ENCODE measurements at regions not wholly inside any gene's neighbourhood (a gene's known extent, or its start where the extent isn't known, plus 50 kb on each side); places are given as distances from the start of the nearest gene placed in this dataset.

DNA sequence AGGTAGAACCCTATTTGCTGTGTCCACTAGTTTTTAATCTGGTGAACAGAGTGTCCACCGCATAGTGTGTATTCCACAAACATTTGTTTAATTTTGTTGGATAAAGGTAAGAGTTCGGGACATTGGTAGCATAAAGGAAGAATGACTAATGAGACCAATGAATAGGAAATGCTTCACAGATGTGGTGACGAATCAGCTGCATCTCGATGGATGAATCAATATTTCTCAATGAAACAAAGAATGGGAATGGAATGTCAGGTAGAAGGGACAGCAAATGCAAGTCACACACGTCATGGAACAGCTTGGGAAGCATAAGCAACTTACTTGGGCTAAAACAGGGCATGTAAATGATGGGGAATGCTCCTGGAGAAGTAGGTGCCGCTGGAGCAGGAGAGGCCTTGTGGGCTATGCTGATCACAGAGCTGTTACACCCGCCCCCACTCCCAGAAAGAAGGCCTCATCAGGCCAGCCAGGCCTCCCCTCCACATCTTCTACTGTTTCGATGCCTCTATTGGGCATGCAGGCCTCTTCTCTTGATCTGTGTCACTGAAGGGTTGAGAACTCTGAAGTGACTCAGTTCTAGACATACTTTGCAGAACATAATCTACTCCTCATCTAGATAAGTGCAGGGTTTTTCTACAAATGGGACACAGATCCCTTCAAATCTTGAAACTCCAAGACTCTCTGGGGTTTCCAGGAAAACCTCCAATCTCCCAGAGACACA lies 120.0 kb upstream of the GADL1 start:
- Mint-ChIP-seq H3K27ac (ENCODE audit: unreplicated experiment) (no peak overlapping the region), H3K36me3 (ENCODE audit: unreplicated experiment) (no peaks in the 10 kb centered on the region), H3K9me3 (ENCODE audit: unreplicated experiment) (peaks cover 6% of the 10 kb centered on the region), H3K27me3 (ENCODE audit: unreplicated experiment) (peaks cover 4% of the 10 kb centered on the region), H3K4me3 (ENCODE audit: unreplicated experiment) (no peak overlapping the region), H3K4me1 (ENCODE audit: unreplicated experiment) (no peaks in the 10 kb centered on the region)
- TF ChIP-seq, protein P1, sequence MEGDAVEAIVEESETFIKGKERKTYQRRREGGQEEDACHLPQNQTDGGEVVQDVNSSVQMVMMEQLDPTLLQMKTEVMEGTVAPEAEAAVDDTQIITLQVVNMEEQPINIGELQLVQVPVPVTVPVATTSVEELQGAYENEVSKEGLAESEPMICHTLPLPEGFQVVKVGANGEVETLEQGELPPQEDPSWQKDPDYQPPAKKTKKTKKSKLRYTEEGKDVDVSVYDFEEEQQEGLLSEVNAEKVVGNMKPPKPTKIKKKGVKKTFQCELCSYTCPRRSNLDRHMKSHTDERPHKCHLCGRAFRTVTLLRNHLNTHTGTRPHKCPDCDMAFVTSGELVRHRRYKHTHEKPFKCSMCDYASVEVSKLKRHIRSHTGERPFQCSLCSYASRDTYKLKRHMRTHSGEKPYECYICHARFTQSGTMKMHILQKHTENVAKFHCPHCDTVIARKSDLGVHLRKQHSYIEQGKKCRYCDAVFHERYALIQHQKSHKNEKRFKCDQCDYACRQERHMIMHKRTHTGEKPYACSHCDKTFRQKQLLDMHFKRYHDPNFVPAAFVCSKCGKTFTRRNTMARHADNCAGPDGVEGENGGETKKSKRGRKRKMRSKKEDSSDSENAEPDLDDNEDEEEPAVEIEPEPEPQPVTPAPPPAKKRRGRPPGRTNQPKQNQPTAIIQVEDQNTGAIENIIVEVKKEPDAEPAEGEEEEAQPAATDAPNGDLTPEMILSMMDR (IDR thresholded peaks at IDR 0.05), result no peak
- DNase-seq (ENCODE audit: extremely low spot score, unreplicated experiment), result no peak

DNA sequence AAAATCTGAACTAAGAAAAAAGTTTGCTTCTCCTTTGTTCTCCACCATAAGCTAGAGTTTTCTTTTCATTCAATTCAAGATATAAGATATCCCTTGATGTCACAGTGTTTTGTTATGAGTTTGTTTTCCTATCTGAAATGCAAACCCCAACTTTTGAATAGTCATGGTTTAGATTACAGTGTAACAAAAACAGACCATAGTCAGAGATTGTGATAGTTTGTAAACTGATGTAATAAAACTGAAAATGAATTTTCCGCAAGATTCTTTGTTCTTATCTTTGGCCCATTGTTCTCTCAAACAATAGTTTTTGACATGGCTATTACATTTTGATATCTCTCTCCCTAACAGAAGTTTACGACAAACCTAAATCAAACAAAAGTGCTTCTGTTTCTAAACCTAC lies 121.7 kb upstream of the GADL1 start:
- DNase-seq (ENCODE audit: extremely low spot score, unreplicated experiment), result no peak
- Mint-ChIP-seq H3K9me3 (ENCODE audit: unreplicated experiment) (peaks cover 6% of the 10 kb centered on the region), H3K4me3 (ENCODE audit: unreplicated experiment) (no peak overlapping the region), H3K27ac (ENCODE audit: unreplicated experiment) (no peak overlapping the region), H3K36me3 (ENCODE audit: unreplicated experiment) (no peaks in the 10 kb centered on the region), H3K27me3 (ENCODE audit: unreplicated experiment) (peaks cover 4% of the 10 kb centered on the region), H3K4me1 (ENCODE audit: unreplicated experiment) (no peaks in the 10 kb centered on the region)
- TF ChIP-seq, protein P1 (IDR thresholded peaks at IDR 0.05), result no peak

DNA sequence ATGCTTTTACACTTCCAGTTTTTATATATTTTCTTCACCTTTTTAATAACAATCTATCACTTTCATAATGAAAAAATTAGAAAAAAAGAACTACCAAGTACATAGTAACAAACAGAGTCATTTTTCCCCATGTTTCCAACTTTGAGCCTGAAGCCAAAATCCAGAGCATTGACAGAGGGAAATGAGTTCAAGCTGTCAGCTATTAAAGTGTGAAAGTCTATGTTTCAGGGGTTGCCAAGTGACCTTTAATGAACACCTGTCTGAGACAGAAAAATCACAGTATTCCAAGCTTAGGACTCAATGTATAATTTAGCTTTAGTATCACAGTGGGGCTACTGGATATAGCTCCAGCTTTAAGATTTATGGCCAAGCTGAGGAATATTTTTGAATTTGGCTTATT lies 128.3 kb upstream of the GADL1 start:
- TF ChIP-seq, protein P1 (IDR thresholded peaks at IDR 0.05), result no peak
- no peak for DNase-seq (ENCODE audit: extremely low spot score, unreplicated experiment)
- Mint-ChIP-seq H3K9me3 (ENCODE audit: unreplicated experiment) (peaks cover 6% of the 10 kb centered on the region), H3K27ac (ENCODE audit: unreplicated experiment) (no peak overlapping the region), H3K27me3 (ENCODE audit: unreplicated experiment) (no peaks in the 10 kb centered on the region), H3K36me3 (ENCODE audit: unreplicated experiment) (no peaks in the 10 kb centered on the region), H3K4me3 (ENCODE audit: unreplicated experiment) (no peak overlapping the region), H3K4me1 (ENCODE audit: unreplicated experiment) (no peaks in the 10 kb centered on the region)

DNA sequence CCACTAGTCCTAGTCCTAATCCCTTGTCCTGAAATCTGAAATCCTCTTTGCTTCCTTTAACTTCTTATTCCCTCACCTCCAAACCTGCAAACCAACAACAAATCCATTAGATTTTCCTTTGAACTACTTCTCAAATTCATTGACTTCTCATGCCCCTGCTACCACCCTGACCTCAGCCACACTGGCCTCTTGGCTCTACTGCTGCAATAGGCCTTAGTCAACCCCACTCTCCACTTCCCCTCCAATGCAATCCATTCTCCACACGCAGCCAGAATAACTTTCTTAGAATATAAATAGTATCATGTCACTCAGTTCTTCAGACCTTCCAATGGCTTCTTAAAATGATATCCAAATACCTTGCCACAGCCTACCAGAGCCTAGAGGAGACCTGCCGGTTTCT lies 131.1 kb upstream of the GADL1 start:
- Mint-ChIP-seq H3K36me3 (ENCODE audit: unreplicated experiment) (peaks cover 4% of the 10 kb centered on the region), H3K4me1 (ENCODE audit: unreplicated experiment) (no peaks in the 10 kb centered on the region), H3K9me3 (ENCODE audit: unreplicated experiment) (peaks cover 13% of the 10 kb centered on the region), H3K27me3 (ENCODE audit: unreplicated experiment) (no peaks in the 10 kb centered on the region), H3K4me3 (ENCODE audit: unreplicated experiment) (no peak overlapping the region), H3K27ac (ENCODE audit: unreplicated experiment) (no peak overlapping the region)
- TF ChIP-seq, protein P1 (IDR thresholded peaks at IDR 0.05), result no peak
- DNase-seq (ENCODE audit: extremely low spot score, unreplicated experiment), result no peak

DNA sequence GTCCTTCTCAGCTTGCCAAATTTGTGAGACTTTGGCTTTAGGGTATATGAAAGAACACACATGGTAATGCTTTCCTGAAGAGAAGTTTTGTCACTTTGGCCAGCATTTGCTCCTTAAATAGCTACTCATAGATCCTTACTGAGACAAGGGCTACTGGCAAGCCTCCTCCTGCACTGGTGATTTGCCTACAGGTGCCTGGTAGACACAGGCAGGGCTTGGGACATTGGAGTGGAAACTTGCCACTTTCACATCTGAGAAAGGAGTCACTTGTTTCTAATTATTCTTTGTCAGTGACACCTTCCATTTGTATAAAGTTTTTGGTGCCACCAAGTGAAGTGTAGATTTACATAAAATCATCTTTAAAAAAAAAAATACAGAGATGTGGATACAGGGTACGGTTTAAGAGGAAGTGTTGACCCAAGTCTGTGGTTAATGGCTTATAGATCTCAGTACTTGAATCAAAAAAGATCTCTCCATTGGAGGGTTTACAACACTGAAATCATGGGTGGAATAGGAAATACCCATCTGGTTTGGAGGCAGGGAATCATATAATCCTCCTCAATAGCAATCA lies 132.8 kb upstream of the GADL1 start:
- Mint-ChIP-seq H3K4me3 (ENCODE audit: unreplicated experiment) (no peak overlapping the region), H3K27ac (ENCODE audit: unreplicated experiment) (no peak overlapping the region), H3K4me1 (ENCODE audit: unreplicated experiment) (no peaks in the 10 kb centered on the region), H3K27me3 (ENCODE audit: unreplicated experiment) (peaks cover 1% of the 10 kb centered on the region), H3K9me3 (ENCODE audit: unreplicated experiment) (peaks cover 13% of the 10 kb centered on the region), H3K36me3 (ENCODE audit: unreplicated experiment) (peaks cover 4% of the 10 kb centered on the region)
- no peak for DNase-seq (ENCODE audit: extremely low spot score, unreplicated experiment)
- TF ChIP-seq, protein P1 (IDR thresholded peaks at IDR 0.05), result no peak

Measured in osteocyte (in vitro differentiated cells).